Astrocyte of the spinal cord (primary cell): ENCODE measurements at regions not wholly inside any gene's neighbourhood (a gene's known extent, or its start where the extent isn't known, plus 50 kb on each side); places are given as distances from the start of the nearest gene placed in this dataset.

Experiments
- DNase-seq: peaks from one replicate; pipeline ENCODE4 v3.0.0; 2011; ENCODE audit warnings: low read depth, low spot score
- H3K4me3 ChIP-seq: 2 replicates; pipeline ENCODE4 v1.5.1; 2011; ENCODE audit warnings: low read depth, mild to moderate bottlenecking, low read length, moderate library complexity
- CTCF ChIP-seq: IDR thresholded peaks from 2 replicates; pipeline ENCODE4 v1.5.1; 2012; ENCODE audit warnings: low read depth, mild to moderate bottlenecking, low read length, inconsistent platforms
- in situ Hi-C: cut with HindIII; loops from 2 replicates; pipeline ENCODE4 v1.10.0; 2017; ENCODE audit warnings: low sequenced_read_pairs

GRCh38 chr5:77550406-77550805 is 58.3 kb upstream of the WDR41 start:
- no peak for DNase-seq
- no peak for TF ChIP-seq CTCF
- H3K4me3 ChIP-seq = no peak overlapping the region
- in situ Hi-C loops = no loop called here

DNA sequence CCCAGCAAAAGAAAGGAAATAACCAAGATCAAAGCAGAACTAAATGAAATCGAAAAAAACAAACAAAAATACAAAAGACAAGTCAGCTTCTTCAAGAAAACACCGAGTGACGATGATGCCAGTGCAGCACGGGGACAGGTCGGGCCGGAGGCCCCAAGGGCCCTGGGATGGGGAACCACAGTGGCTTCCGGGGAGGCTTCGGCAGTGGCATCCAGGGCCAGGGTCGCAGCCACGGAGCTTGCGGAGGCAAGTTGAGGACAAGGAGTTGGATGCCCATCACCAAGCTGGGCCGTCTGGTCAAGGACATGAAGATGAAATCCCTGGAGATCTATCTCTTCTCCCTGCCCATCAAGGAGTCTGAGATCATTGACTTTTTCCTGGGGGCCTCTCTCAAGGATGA is 53.2 kb upstream of the WDR41 start:
- H3K4me3 ChIP-seq = no peak overlapping the region
- TF ChIP-seq CTCF = no peak
- in situ Hi-C loops = no loop called here
- no peak for DNase-seq
